ENCODE measurements at regions not wholly inside any gene's neighbourhood (a gene's known extent, or its start where the extent isn't known, plus 50 kb on each side); places are given as distances from the start of the nearest gene placed in this dataset.

- no peak for DNase-seq (ENCODE audit: low spot score)
Measured at GRCh38 chr2:219957820-219958219, 330.4 kb downstream of the SLC4A3 start.

DNA sequence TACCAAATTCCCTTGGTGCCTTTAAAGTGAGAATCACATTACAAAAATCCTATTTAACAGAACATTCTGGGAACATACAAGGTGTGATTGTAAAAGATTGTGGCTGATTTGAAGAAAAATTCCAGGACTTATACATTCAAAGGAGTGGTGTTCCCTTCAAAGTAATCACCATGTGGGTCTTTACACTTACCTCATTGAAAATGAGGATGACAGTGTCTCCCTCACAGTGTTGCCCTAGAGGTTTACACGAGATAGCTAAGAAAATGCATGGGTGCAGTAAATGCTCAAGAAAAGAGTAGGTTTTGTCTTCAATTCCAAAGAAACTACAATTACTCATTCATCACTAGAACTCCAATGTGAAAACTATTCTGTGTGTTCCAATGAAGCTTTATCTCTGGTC lies 331.5 kb downstream of the SLC4A3 start:
- no peak for DNase-seq (ENCODE audit: low spot score)

- no peak for DNase-seq (ENCODE audit: low spot score)
Measured at GRCh38 chr2:219959471-219959870, 332.0 kb downstream of the SLC4A3 start.

- no peak for DNase-seq (ENCODE audit: low spot score)
Measured at GRCh38 chr2:219961947-219962498, 334.6 kb downstream of the SLC4A3 start.

DNA sequence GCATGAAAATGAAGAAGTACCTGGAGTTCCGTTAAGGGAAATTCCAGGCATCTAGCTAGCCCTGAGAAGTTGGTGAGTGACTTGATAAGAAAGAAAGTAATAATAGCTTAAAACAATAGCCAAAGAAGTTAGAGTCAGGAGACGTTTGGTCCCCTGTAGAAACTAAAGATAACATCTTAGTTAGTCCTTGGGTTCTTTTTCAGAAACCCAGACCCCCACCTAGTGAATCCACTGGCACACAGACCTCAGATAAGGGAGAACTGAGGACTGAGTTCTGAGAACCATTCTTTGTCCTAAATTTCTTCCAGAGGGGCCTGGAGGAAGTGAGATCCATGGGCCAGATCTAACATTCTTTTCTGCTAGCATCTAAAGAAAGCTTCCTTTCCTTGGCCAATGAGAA lies 335.4 kb downstream of the SLC4A3 start:
- no peak for DNase-seq (ENCODE audit: low spot score)

DNA sequence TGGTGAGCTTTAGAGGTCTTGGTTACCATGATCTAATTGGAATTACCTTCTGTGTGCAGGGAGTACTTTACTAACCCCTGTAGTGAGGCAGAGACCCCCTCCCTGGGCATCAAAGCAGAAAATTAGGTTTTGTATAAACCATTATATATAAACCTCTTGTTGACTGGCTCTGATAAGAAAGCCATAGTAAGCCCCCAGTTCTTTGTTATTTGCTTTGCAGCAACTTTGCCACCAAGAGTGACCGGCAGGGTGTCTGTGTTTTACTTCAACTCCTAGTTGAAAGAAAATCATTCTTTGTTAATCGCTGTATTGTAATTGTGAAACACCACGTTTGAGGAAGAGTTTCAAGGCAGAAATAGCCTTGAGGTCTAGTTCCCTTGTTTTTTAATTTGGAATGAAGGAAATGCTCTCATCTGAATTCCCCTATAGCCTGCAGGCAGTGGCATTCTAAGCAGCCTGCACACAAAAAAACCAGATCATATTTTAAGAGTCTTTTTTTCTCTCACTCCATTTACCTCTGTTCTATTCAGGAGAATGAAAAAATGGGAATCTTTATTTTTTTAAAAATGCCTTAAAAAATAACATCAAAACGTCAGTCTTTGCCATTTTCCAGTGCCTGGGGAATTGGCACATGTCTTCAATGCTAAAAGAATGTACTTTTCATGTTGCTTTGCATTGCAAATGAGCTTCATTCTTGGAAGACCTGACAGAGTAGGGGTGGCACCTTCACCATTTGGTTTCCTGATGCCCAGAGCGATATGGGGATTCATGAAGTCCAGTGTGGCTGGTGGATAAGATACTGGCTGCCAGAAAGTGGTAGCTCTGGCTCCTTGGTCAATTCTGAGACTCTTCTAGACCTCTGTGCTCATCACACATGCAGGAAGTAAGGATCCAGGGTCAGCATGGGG lies 338.1 kb downstream of the SLC4A3 start:
- no peak for DNase-seq (ENCODE audit: low spot score)

DNA sequence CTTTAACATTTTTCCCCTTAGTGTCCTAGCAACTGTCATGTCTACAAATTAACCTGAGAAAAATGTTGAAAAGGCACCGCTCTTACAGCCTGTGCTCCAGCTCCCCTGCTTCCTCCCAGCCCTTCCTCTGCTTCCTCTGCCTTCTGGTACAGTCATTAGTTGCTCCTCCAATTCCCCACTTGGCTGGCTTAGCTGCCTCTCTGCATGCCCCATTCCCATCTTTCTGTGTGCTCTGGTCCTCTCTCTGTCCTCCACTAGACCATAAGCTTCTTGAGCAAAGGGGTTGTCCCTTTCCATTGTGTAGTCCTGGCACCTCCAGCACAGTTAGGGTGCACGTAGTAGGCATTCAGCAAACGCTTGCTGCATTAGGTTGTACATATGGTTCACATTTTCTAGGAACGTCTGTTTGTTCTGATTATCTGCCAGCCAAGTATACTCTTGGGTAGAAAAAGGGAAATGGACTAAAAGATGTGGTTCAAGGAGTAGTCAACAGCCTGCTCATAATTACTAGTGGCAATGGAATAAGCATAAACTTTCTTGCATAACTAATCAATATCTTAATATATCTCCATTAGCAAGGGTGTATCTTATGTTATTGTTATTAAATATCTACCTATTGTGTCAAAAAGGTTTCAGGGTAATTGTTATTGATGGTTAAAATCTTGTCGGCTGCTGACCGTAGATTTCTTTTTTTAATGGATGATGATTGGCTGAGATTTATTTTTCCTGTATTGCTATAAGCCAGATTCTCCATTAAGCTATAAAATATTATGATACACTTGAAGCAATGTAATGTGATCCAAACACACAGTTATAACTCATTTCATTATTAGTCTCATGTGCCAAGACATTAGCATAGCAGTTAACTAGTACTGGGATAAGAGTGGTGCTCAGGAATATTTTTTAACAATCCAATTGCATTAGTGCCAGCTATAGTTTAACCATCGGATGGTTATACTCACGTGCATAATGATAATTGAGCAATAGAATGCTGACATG lies 340.1 kb downstream of the SLC4A3 start:
- no peak for DNase-seq (ENCODE audit: low spot score)

GRCh38 chr2:219968685-219969345 lies 341.4 kb downstream of the SLC4A3 start:
- DNase-seq (ENCODE audit: low spot score): no peak

GRCh38 chr2:219969508-219969907 lies 342.1 kb downstream of the SLC4A3 start:
- DNase-seq (ENCODE audit: low spot score): no peak

DNA sequence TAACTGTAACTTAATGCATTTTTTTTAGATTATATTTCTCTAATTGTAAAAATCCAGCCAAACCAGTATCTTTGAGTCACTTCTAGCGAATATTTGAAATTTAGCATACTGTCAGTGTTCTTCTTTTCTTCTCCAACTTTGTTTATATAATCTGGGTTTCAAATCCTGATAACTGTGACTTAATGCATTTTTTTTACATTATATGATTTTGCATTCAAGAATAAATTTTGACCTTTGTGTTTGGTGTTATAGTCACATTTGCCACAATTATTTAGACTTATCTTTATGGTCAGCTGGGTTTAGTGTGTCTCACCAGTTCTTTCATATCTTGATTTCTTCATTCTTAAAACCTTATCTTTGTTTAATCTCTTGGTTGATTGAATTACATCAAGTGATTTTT lies 345.7 kb downstream of the SLC4A3 start:
- DNase-seq (ENCODE audit: low spot score): no peak

- DNase-seq (ENCODE audit: low spot score): no peak
Measured at GRCh38 chr2:219976871-219977270, 349.4 kb downstream of the SLC4A3 start.

DNA sequence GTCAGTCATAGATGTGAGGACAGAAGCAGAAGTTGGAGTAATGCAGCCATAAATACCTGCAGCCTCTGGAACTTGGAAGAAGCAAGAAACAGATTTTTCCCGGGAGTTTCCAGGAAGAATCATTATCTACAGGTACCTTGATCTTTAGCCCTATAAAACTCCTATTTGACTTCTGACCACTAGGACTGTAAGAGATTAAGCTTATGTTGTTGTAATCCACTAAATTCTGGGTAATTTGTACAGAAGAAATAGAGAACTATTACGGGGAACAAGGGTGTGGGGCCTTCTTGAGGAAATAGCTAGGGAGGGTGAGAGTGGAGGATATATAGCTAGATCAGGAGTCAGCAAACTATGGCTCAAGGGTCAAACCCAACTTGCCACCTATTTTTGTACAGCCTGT lies 353.2 kb downstream of the SLC4A3 start:
- DNase-seq (ENCODE audit: low spot score): no peak

- DNase-seq (ENCODE audit: low spot score): no peak
Measured at GRCh38 chr2:219983836-219984235, 356.4 kb downstream of the SLC4A3 start.

DNA sequence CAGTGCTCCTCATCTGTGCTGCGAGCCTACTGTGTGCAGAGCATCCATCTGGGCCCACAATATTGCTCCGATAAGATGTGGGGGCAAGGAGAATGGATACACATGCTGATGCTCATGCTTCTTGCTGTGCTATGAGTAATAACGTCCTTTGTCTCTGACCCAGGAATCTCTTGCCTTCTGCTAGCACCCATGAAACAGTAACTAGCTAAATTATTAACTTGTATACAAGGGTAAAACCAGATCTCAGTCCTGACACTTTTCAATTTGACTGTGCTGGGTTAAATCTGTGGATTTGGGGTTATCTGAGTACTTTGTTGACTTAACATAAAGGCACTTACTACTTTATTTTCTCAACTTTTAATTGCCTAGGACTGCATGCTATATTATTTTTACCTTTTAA lies 357.6 kb downstream of the SLC4A3 start:
- DNase-seq (ENCODE audit: low spot score): no peak

DNA sequence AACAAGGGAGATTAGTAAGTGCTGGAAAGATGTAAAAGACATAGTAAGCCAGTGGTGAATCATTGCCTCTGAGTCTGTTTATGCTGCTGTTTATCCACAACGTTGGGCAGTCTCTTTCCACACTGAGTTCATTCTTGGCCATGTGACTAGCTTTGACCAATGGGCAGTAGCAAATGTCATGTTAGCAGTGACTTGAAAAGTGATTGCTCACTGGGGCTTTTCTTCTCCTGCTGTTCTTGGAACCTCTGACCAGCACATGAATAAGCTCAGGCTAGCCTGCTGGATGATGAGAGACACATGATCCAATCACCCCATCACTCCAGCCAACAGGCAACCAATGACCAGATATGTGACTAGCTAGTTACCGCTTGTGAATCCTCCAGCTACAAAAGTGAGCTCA lies 360.4 kb downstream of the SLC4A3 start:
- no peak for DNase-seq (ENCODE audit: low spot score)

DNA sequence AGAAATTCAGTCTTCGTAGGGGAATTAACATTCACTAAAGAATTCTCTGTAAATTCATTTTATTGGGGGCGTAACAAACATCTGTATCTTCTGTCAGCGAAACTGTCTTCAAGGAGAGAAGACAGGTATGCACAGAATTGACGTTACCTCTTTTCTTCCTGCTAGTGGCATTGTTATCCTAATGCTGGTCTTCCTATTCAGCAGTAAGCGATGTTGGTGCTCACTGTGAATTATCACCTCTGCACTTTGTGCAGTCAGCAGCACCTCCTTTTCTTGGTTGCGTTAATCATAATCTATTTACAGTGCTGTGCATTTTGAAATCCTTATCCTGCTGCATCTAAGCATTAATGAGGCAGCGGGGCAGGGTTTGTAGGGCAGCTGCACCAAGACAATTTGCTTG lies 362.3 kb downstream of the SLC4A3 start:
- no peak for DNase-seq (ENCODE audit: low spot score)

DNA sequence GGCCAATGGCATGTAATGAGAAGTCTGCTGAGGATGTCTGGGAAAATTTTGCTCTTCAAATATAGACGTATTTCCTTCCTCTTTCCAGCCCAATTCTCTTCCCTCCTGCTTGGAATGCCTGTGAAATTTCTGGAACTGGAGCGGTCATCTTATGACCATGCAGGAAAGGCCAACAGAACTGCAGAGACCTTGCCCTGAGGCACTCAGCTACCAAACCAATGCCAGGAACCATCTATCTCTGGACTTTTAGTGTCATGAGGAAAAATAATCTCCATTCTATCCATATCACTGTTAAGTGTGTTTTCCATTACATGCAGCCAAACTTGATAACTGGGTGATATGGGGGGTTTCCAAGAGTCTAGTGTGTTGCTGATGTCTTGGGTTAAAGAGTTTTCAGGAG lies 363.7 kb downstream of the SLC4A3 start:
- DNase-seq (ENCODE audit: low spot score): no peak

DNA sequence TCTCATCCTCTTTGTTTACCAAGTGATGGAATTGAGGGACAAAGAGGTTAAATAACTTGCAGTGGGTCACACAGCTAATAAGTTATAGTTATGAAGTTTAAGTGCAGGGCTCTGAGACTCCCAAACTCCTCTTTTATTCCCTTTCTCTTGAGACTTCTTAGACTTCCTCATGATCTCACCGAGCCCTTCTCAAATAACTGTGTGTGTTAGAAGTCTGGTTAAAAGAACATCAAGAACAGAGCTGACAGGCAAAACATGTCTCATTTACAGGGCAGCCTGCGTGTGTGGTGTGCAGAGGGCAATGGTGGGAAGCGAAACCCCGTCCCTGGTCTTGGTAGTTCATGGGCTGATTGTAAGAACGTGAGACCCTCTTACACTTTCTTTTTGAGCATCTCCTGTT lies 368.0 kb downstream of the SLC4A3 start:
- no peak for DNase-seq (ENCODE audit: low spot score)

DNA sequence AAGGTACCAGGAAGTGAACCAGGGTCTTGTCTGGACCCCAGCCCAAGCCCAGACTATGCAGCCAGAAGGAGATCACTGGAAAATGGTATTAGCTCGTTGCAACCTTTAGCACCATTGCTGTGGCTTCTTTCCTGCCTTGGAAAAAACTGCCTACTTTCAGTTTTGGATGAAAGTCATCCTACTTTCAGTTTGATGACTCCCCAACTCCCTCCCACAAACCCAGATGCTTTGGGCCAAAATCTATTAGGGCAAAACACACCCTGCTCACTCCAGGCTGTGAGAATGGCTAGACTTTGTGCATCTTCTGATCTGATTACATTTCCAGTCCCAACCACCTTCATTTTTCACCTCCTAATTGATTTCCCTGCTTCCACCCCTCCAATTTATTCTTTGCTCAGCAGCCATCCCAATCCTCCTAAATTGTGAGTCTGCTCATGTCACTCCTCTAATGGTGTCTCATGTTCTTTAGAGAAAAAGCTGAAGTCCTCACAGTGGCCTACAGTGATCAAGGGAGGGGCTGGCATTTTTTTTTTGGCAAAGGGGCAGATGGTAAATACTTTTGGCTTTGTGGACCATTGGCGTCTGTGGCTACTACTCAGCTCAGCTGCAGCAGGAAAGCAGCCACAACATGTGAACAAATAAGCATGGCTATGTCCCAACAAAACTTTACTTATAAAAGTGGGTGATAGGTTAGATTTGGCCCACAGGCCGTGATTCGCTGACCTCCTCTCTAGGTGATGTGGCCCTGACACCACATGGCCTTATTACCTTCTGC lies 368.7 kb downstream of the SLC4A3 start:
- no peak for DNase-seq (ENCODE audit: low spot score)

- no peak for DNase-seq (ENCODE audit: low spot score)
Measured at GRCh38 chr2:219997341-219997851, 370.0 kb downstream of the SLC4A3 start.

GRCh38 chr2:219998107-219998506 lies 370.7 kb downstream of the SLC4A3 start:
- no peak for DNase-seq (ENCODE audit: low spot score)
